Thymus (tissue), 11 donors: ENCODE measurements at regions not wholly inside any gene's neighbourhood (a gene's known extent, or its start where the extent isn't known, plus 50 kb on each side); places are given as distances from the start of the nearest gene placed in this dataset.

ENCODE experiments used
- DNase-seq, 9 donors: peaks; one replicate each; pipeline ENCODE4 v3.0.0-alpha.2; 2013; ENCODE audit warnings: low spot score in 9 of 9, low read depth in 6 of 9, missing footprints in 1 of 9
- H3K27ac ChIP-seq, 2 donors: one replicate each; pipeline ENCODE4 v1.5.1; 2013; ENCODE audit warnings: control low read depth in 1 of 2, low read depth in 1 of 2, low read length in 1 of 2, mild to moderate bottlenecking in 1 of 2, moderate library complexity in 1 of 2
- H3K27me3 ChIP-seq, 2 donors: one replicate each; pipeline ENCODE4 v1.5.1; 2013; ENCODE audit warnings: low read length in 1 of 2; ENCODE audit not compliant: control insufficient read depth in 2 of 2, insufficient read depth in 1 of 2
- H3K36me3 ChIP-seq, 2 donors: one replicate each; pipeline ENCODE4 v1.5.1; 2013; ENCODE audit warnings: low read length in 1 of 2, mild to moderate bottlenecking in 1 of 2, moderate library complexity in 1 of 2; ENCODE audit not compliant: control insufficient read depth in 2 of 2, insufficient read depth in 2 of 2
- H3K4me1 ChIP-seq, 2 donors: one replicate each; pipeline ENCODE4 v1.5.1; 2013; ENCODE audit warnings: low read length in 2 of 2; ENCODE audit not compliant: control insufficient read depth in 2 of 2, insufficient read depth in 2 of 2
- H3K4me3 ChIP-seq, 2 donors: one replicate each; pipeline ENCODE4 v1.5.1; 2013; ENCODE audit warnings: low read length in 2 of 2, control low read depth in 1 of 2, mild to moderate bottlenecking in 1 of 2
- H3K9me3 ChIP-seq, 2 donors: one replicate each; pipeline ENCODE4 v1.5.1; 2013; ENCODE audit warnings: low read length in 1 of 2, mild to moderate bottlenecking in 1 of 2; ENCODE audit not compliant: control insufficient read depth in 2 of 2, insufficient read depth in 1 of 2
- WGBS: extraction: QIAGEN DNeasy Blood & Tissue Kit; methylation state at CpG from one replicate; pipeline ENCODE4 v1.1.7; 2013; 5-methylcytosine and 5-hydroxymethylcytosine counted together
- donor health status: healthy.

- H3K36me3 ChIP-seq = no peaks in the 10 kb centered on the region
- peak in 5 of 9 donors; percentile 43 to 80 (median 52) for DNase-seq
- WGBS = 16% methylated on average over 28 of the region's 28 CpGs
- peak overlapping the region; percentile 77 to 80 for H3K27ac ChIP-seq
- peak overlapping the region; percentile 14 to 21 for H3K4me3 ChIP-seq
- H3K4me1 ChIP-seq = peaks cover 17 to 46% of the 10 kb centered on the region in 2 donors
- peaks cover 2 to 21% of the 10 kb centered on the region in 2 donors for H3K27me3 ChIP-seq
- H3K9me3 ChIP-seq = peaks cover 0 to 22% of the 10 kb centered on the region in 2 donors
Observed at GRCh38 chr9:129334105-129334935, 156.3 kb upstream of the IER5L start.

- Histone ChIP-seq H3K4me1 (peaks cover 22 to 51% of the 10 kb centered on the region in 2 donors), H3K36me3 (no peaks in the 10 kb centered on the region), H3K4me3 (no peak overlapping the region), H3K27ac (peak overlapping the region; percentile 77 to 80), H3K27me3 (peaks cover 2 to 21% of the 10 kb centered on the region in 2 donors), H3K9me3 (peaks cover 0 to 25% of the 10 kb centered on the region in 2 donors)
- 74% methylated on average over 10 of the region's 10 CpGs for WGBS
- no peak for DNase-seq
Observed at GRCh38 chr9:129333617-129334104, 155.6 kb upstream of the IER5L start.

GRCh38 chr9:129332581-129332980 lies 154.5 kb upstream of the IER5L start:
- Histone ChIP-seq H3K9me3 (peaks cover 0 to 25% of the 10 kb centered on the region in 2 donors), H3K27ac (peak overlapping the region; percentile 64 to 72), H3K27me3 (peaks cover 2 to 16% of the 10 kb centered on the region in 2 donors), H3K36me3 (no peaks in the 10 kb centered on the region), H3K4me3 (no peak overlapping the region), H3K4me1 (peaks cover 31 to 59% of the 10 kb centered on the region in 2 donors)
- 91% methylated on average over 4 of the region's 4 CpGs for WGBS
- DNase-seq = no peak

GRCh38 chr9:129331772-129332500 lies 153.9 kb upstream of the IER5L start:
- no peak overlapping the region for H3K4me3 ChIP-seq
- 93% methylated on average over 13 of the region's 13 CpGs for WGBS
- H3K27ac ChIP-seq = peak overlapping the region; percentile 64 to 72
- H3K4me1 ChIP-seq = peaks cover 30 to 56% of the 10 kb centered on the region in 2 donors
- no peak for DNase-seq
- peaks cover 0 to 20% of the 10 kb centered on the region in 2 donors for H3K9me3 ChIP-seq
- H3K27me3 ChIP-seq = peaks cover 0 to 10% of the 10 kb centered on the region in 2 donors
- H3K36me3 ChIP-seq = no peaks in the 10 kb centered on the region

- peaks cover 29 to 57% of the 10 kb centered on the region in 2 donors for H3K4me1 ChIP-seq
- no peaks in the 10 kb centered on the region for H3K36me3 ChIP-seq
- H3K4me3 ChIP-seq = no peak overlapping the region
- no peak for DNase-seq
- 82% methylated on average over 4 of the region's 4 CpGs for WGBS
- H3K9me3 ChIP-seq = peaks cover 0 to 20% of the 10 kb centered on the region in 2 donors
- H3K27me3 ChIP-seq = peaks cover 0 to 4% of the 10 kb centered on the region in 2 donors
- H3K27ac ChIP-seq = no peak overlapping the region
Observed at GRCh38 chr9:129331493-129331765, 153.4 kb upstream of the IER5L start.

- no peak overlapping the region for H3K27ac ChIP-seq
Observed at GRCh38 chr9:129330711-129331492, 152.8 kb upstream of the IER5L start.

GRCh38 chr9:129328355-129329042 lies 150.4 kb upstream of the IER5L start:
- no peak overlapping the region for H3K4me3 ChIP-seq
- H3K27me3 ChIP-seq = no peaks in the 10 kb centered on the region
- H3K27ac ChIP-seq = peak overlapping the region; percentile 80 to 85
- H3K9me3 ChIP-seq = peaks cover 0 to 20% of the 10 kb centered on the region in 2 donors
- 23% methylated on average over 13 of the region's 13 CpGs for WGBS
- no peaks in the 10 kb centered on the region for H3K36me3 ChIP-seq
- H3K4me1 ChIP-seq = peaks cover 18 to 39% of the 10 kb centered on the region in 2 donors
- peak in 2 of 9 donors; percentile 53 to 75 for DNase-seq

More at GRCh38 chr9:129330711-129331492, 152.8 kb upstream of the IER5L start:
- Histone ChIP-seq H3K4me3 (no peak overlapping the region), H3K4me1 (peaks cover 25 to 55% of the 10 kb centered on the region in 2 donors), H3K27me3 (no peaks in the 10 kb centered on the region), H3K36me3 (no peaks in the 10 kb centered on the region), H3K9me3 (peaks cover 0 to 20% of the 10 kb centered on the region in 2 donors)
- 98% methylated on average over 4 of the region's 4 CpGs for WGBS
- DNase-seq = no peak

GRCh38 chr9:129327552-129328328 lies 149.7 kb upstream of the IER5L start:
- H3K9me3 ChIP-seq = peaks cover 0 to 20% of the 10 kb centered on the region in 2 donors
- H3K36me3 ChIP-seq = no peaks in the 10 kb centered on the region
- no peak for DNase-seq
- peaks cover 19 to 42% of the 10 kb centered on the region in 2 donors for H3K4me1 ChIP-seq
- H3K27me3 ChIP-seq = no peaks in the 10 kb centered on the region
- peak overlapping the region; percentile 80 to 85 for H3K27ac ChIP-seq
- no peak overlapping the region for H3K4me3 ChIP-seq
- 96% methylated on average over 9 of the region's 9 CpGs for WGBS
